Neuronal stem cell (in vitro differentiated cells): ENCODE measurements at regions not wholly inside any gene's neighbourhood (a gene's known extent, or its start where the extent isn't known, plus 50 kb on each side); places are given as distances from the start of the nearest gene placed in this dataset.
A peak's percentile ranks its signal among the peaks of the same experiment; 100 is the strongest.

Experiments
- DNase-seq: peaks from one replicate; pipeline ENCODE4 v3.0.0-alpha.2; 2013; ENCODE audit warnings: low spot score
- H2AFZ ChIP-seq: one replicate; pipeline ENCODE4 v1.6.1; 2013; ENCODE audit warnings: mild to moderate bottlenecking, low read length, inconsistent platforms
- H2AK5ac ChIP-seq: 2 replicates; pipeline ENCODE4 v1.6.1; 2013; ENCODE audit warnings: low read depth, mild to moderate bottlenecking, inconsistent platforms, low read length, moderate library complexity, mixed read lengths
- H2BK120ac ChIP-seq: 2 replicates; pipeline ENCODE4 v1.6.1; 2013; ENCODE audit warnings: low read depth, mild to moderate bottlenecking, inconsistent platforms, low read length, moderate library complexity, mixed read lengths
- H2BK12ac ChIP-seq: one replicate; pipeline ENCODE4 v1.6.1; 2013; ENCODE audit warnings: low read length, inconsistent platforms
- H2BK15ac ChIP-seq: 2 replicates; pipeline ENCODE4 v1.6.1; 2013; ENCODE audit warnings: mild to moderate bottlenecking, low read length, inconsistent platforms, mixed read lengths
- H2BK5ac ChIP-seq: one replicate; pipeline ENCODE4 v1.6.1; 2013; ENCODE audit warnings: inconsistent platforms, mild to moderate bottlenecking, low read length, moderate library complexity
- H3K14ac ChIP-seq: one replicate; pipeline ENCODE4 v1.6.1; 2013; ENCODE audit warnings: low read length, inconsistent platforms
- H3K18ac ChIP-seq: 2 replicates; pipeline ENCODE4 v1.6.1; 2013; ENCODE audit warnings: low read length, inconsistent platforms
- H3K23ac ChIP-seq: 2 replicates; pipeline ENCODE4 v1.6.1; 2013; ENCODE audit warnings: low read depth, mild to moderate bottlenecking, mixed read lengths, low read length, inconsistent platforms; ENCODE audit not compliant: poor library complexity
- H3K27ac ChIP-seq: replicated peaks from 3 replicates; pipeline ENCODE4 v1.5.1; 2013; ENCODE audit warnings: low read length, inconsistent platforms
- H3K27me3 ChIP-seq, 3 experiments: 2 replicates each; pipeline ENCODE4 v1.6.1; 2013; ENCODE audit warnings: low read length in 3 of 3, mild to moderate bottlenecking in 2 of 3, inconsistent platforms in 1 of 3, low read depth in 1 of 3, mixed read lengths in 1 of 3, moderate library complexity in 1 of 3; ENCODE audit not compliant: control insufficient read depth in 3 of 3, insufficient read depth in 3 of 3
- H3K36me3 ChIP-seq, 2 donors: replicated peaks in 1 of 2; 2 replicates each; pipeline ENCODE4 v1.6.1; 2013; ENCODE audit warnings: low read length in 2 of 2; ENCODE audit not compliant: control insufficient read depth in 2 of 2, insufficient read depth in 2 of 2
- H3K4ac ChIP-seq: 2 replicates; pipeline ENCODE4 v1.6.1; 2013; ENCODE audit warnings: inconsistent platforms, mild to moderate bottlenecking, low read length, moderate library complexity
- H3K4me1 ChIP-seq, 2 donors: 1 replicate in 1 of 2; 2 replicates in 1 of 2; pipeline ENCODE4 v1.6.1; 2013; ENCODE audit warnings: low read length in 2 of 2, low read depth in 1 of 2; ENCODE audit not compliant: control insufficient read depth in 2 of 2, insufficient read depth in 1 of 2
- H3K4me2 ChIP-seq: one replicate; pipeline ENCODE4 v1.6.1; 2013; ENCODE audit warnings: mild to moderate bottlenecking, low read length, inconsistent platforms; ENCODE audit not compliant: insufficient read depth, poor library complexity, severe bottlenecking
- H3K4me3 ChIP-seq, 2 donors: 2 replicates each; pipeline ENCODE4 v1.5.1; 2013; ENCODE audit warnings: low read length in 2 of 2, mild to moderate bottlenecking in 2 of 2, inconsistent platforms in 1 of 2, moderate library complexity in 1 of 2
- H3K79me1 ChIP-seq: one replicate; pipeline ENCODE4 v1.6.1; 2013; ENCODE audit warnings: low read depth, mild to moderate bottlenecking, inconsistent platforms, low read length, moderate library complexity
- H3K9ac ChIP-seq: one replicate; pipeline ENCODE4 v1.6.1; 2013; ENCODE audit warnings: mild to moderate bottlenecking, low read depth, low read length, inconsistent platforms; ENCODE audit not compliant: poor library complexity
- H3K9me3 ChIP-seq, 2 donors: replicated peaks in 1 of 2; 2 replicates each; pipeline versions ENCODE3 to v1.6.1; 2013; ENCODE audit warnings: low read length in 2 of 2, mild to moderate bottlenecking in 2 of 2, inconsistent platforms in 1 of 2, low read depth in 1 of 2, mixed read lengths in 1 of 2, moderate library complexity in 1 of 2; ENCODE audit not compliant: control insufficient read depth in 2 of 2, insufficient read depth in 1 of 2
- H4K8ac ChIP-seq: one replicate; pipeline ENCODE4 v1.6.1; 2013; ENCODE audit warnings: low read depth, mild to moderate bottlenecking, inconsistent platforms, low read length, moderate library complexity
- H4K91ac ChIP-seq: one replicate; pipeline ENCODE4 v1.6.1; 2013; ENCODE audit warnings: low read length, low read depth, mild to moderate bottlenecking, inconsistent platforms; ENCODE audit not compliant: poor library complexity
- WGBS, 2 donors: extraction: QIAGEN DNeasy Blood & Tissue Kit; methylation state at CpG; one replicate each; pipeline ENCODE4 v1.1.7; 2013; ENCODE audit warnings: missing lambda C conversion rate in 2 of 2, mixed read lengths in 1 of 2; ENCODE audit not compliant: insufficient read length in 2 of 2, insufficient replicate concordance in 1 of 2; ENCODE audit errors: extremely low coverage in 2 of 2; 5-methylcytosine and 5-hydroxymethylcytosine counted together

GRCh38 chr10:4434516-4435071, 391.4 kb upstream of the AKR1E2 start:
- no peak overlapping the region for H3K27ac ChIP-seq
- H3K36me3 ChIP-seq = no peaks in the 10 kb centered on the region
- no peak overlapping the region for H3K4me2 ChIP-seq
- no peak overlapping the region for H3K4me3 ChIP-seq
- H3K4me1 ChIP-seq = peaks cover 3 to 8% of the 10 kb centered on the region in 2 donors
- no peak overlapping the region for H2AFZ ChIP-seq
- no peak overlapping the region for H2BK15ac ChIP-seq
- no peak for DNase-seq
- no peak overlapping the region for H3K14ac ChIP-seq
- H2BK120ac ChIP-seq = no peak overlapping the region
- H3K4ac ChIP-seq = no peak overlapping the region
- H3K27me3 ChIP-seq = no peaks in the 10 kb centered on the region
- peak overlapping the region; percentile 19 for H3K18ac ChIP-seq
- H2AK5ac ChIP-seq = no peak overlapping the region
- H4K8ac ChIP-seq = no peak overlapping the region
- no peak overlapping the region for H2BK5ac ChIP-seq
- H4K91ac ChIP-seq = no peak overlapping the region
- H3K9me3 ChIP-seq = no peaks in the 10 kb centered on the region
- no peak overlapping the region for H2BK12ac ChIP-seq
- no peak overlapping the region for H3K23ac ChIP-seq
- no peaks in the 10 kb centered on the region for H3K79me1 ChIP-seq
- WGBS, 2 donors = no CpG with 5 or more reads among the region's 3 CpGs
- no peak overlapping the region for H3K9ac ChIP-seq

GRCh38 chr10:4434105-4434504, 391.9 kb upstream of the AKR1E2 start:
- Histone ChIP-seq H3K18ac (peak overlapping the region; percentile 60), H3K14ac (no peak overlapping the region), H4K91ac (no peak overlapping the region), H3K4me1 (peaks cover 5 to 8% of the 10 kb centered on the region in 2 donors), H4K8ac (no peak overlapping the region), H2BK12ac (no peak overlapping the region), H2AK5ac (no peak overlapping the region), H3K36me3 (no peaks in the 10 kb centered on the region), H3K27ac (no peak overlapping the region), H2BK5ac (no peak overlapping the region), H3K4me3 (no peak overlapping the region), H3K4me2 (no peak overlapping the region), H3K9me3 (no peaks in the 10 kb centered on the region), H3K23ac (no peak overlapping the region), H2AFZ (no peak overlapping the region), H2BK15ac (no peak overlapping the region), H3K27me3 (no peaks in the 10 kb centered on the region), H3K79me1 (no peaks in the 10 kb centered on the region), H3K4ac (no peak overlapping the region), H2BK120ac (no peak overlapping the region), H3K9ac (no peak overlapping the region)
- no CpG with 5 or more reads among the region's 3 CpGs for WGBS, 2 donors
- DNase-seq = no peak

GRCh38 chr10:4431114-4431863, 394.7 kb upstream of the AKR1E2 start:
- Histone ChIP-seq H2AK5ac (no peak overlapping the region), H2BK120ac (no peak overlapping the region), H3K79me1 (no peaks in the 10 kb centered on the region), H2BK15ac (no peak overlapping the region), H2AFZ (peak overlapping the region; percentile 79), H3K4me3 (no peak overlapping the region), H3K4me2 (no peak overlapping the region), H3K14ac (no peak overlapping the region), H2BK12ac (no peak overlapping the region), H2BK5ac (no peak overlapping the region), H3K4ac (no peak overlapping the region), H3K4me1 (peaks cover 5 to 21% of the 10 kb centered on the region in 2 donors), H3K27ac (no peak overlapping the region), H3K23ac (no peak overlapping the region), H3K9ac (no peak overlapping the region), H4K91ac (no peak overlapping the region), H3K18ac (no peak overlapping the region), H3K36me3 (no peaks in the 10 kb centered on the region), H3K27me3 (no peaks in the 10 kb centered on the region), H3K9me3 (peaks cover 0 to 4% of the 10 kb centered on the region in 2 donors), H4K8ac (no peak overlapping the region)
- DNase-seq = peak; percentile 17
- no CpG with 5 or more reads among the region's 11 CpGs for WGBS, 2 donors

GRCh38 chr10:4429571-4429970, 396.4 kb upstream of the AKR1E2 start:
- Histone ChIP-seq H2BK120ac (no peak overlapping the region), H3K4ac (no peak overlapping the region), H3K79me1 (no peaks in the 10 kb centered on the region), H4K91ac (no peak overlapping the region), H3K4me2 (no peak overlapping the region), H3K36me3 (no peaks in the 10 kb centered on the region), H2AK5ac (no peak overlapping the region), H3K9me3 (peaks cover 0 to 4% of the 10 kb centered on the region in 2 donors), H2AFZ (peak overlapping the region; percentile 70), H4K8ac (no peak overlapping the region), H3K14ac (no peak overlapping the region), H3K23ac (no peak overlapping the region), H2BK5ac (no peak overlapping the region), H3K4me1 (peaks cover 6 to 21% of the 10 kb centered on the region in 2 donors), H3K4me3 (no peak overlapping the region), H3K27ac (no peak overlapping the region), H3K27me3 (no peaks in the 10 kb centered on the region), H2BK15ac (no peak overlapping the region), H2BK12ac (no peak overlapping the region), H3K18ac (no peak overlapping the region), H3K9ac (no peak overlapping the region)
- no peak for DNase-seq
- WGBS, 2 donors = no CpG with 5 or more reads among the region's 9 CpGs
